ENCODE measurements at regions not wholly inside any gene's neighbourhood (a gene's known extent, or its start where the extent isn't known, plus 50 kb on each side); places are given as distances from the start of the nearest gene placed in this dataset.
A peak's percentile ranks its signal among the peaks of the same experiment; 100 is the strongest.

DNA sequence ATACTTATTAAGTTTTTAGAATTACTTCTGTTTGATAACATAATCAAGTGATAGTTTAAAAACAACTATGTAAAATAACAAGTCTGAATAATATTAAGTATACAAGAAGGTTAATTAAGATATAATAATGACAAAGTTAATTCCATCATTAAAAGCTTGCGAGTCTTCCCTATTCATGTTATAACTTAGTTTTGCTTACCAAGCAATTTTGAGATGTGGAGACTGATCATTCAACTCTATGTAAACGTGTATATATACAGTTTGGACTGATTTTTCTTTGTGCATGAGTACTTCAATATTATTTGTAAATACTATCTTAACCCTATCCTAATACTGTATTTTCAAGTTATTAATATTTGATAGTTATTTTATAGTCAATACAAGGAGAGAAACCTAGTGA is 870.9 kb downstream of the GBE1 start:
- intact Hi-C loops (cut with DNase I, micrococcal nuclease): no loop called here
- DNase-seq (no peak), ATAC-seq (no peak)

DNA sequence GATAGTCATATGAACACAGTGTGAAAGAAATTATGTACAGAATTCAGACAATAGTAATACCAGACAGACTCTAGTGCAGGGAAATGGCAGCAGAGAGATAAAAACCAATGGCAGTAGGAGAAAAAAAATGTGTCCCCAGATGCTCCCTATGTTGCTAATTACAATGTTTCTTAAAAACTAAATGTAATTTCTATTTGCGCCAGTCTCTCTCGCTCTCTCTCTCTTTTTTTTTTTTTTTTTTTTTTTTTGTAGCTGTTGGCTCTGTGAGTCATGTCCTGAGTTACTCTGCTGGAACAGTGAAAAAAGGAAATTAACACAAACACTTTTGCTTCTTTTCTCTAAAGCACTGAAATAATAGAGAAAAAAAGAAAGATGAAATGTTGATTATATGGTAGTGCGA is 871.9 kb downstream of the GBE1 start:
- ATAC-seq (no peak), DNase-seq (no peak)
- intact Hi-C loops (cut with DNase I, micrococcal nuclease): no loop called here

DNA sequence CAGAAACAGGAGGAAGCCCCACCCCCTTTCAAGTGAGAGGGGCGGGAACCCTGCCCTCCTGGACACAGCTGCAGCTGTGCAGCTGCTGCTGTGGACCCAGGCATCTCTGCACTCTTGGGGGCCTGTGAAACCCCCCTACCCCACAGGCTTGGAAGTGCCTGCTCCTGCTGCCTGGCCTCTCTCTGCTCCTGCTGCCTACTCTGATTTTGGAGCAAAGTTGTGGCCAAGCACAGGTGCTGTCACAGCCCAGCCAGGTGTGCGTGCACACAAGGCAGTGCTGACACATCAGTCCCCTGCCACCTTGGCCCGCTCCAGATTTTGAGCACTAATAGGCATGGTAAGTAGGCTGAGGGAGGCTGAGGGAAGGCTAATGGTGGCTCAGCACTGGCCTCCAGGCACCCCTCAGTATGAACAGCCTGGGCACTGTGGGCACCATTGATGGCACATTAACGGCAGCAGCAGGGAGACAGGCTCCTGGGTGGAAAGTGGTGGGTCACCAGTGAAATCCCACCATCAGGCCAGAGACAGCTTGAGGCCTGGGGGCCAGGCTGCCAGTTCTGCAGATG is 890.9 kb downstream of the GBE1 start:
- DNase-seq (no peak), ATAC-seq (no peak)
- intact Hi-C loops (cut with DNase I, micrococcal nuclease): no loop called here

DNA sequence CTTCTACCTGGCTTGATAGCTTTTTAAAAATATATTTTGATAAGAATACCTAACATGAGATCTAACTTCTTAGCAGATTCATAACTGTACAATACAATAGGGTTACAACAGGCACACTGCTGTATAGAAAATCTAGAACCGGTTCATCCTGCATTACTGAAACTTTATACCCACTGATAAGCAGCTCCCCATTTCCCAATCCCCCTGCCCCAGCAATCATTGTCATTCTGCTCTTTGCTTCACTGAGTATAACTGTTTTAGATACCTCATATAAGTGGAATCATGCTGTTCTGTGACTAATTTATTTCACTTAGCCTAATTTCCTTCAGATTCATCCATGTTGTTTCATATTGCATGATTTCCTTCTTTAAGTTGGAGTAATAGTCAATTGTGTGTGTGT is 906.0 kb downstream of the GBE1 start:
- DNase-seq: no peak
- ATAC-seq: no peak
- intact Hi-C loops (cut with DNase I, micrococcal nuclease): no loop called here

DNA sequence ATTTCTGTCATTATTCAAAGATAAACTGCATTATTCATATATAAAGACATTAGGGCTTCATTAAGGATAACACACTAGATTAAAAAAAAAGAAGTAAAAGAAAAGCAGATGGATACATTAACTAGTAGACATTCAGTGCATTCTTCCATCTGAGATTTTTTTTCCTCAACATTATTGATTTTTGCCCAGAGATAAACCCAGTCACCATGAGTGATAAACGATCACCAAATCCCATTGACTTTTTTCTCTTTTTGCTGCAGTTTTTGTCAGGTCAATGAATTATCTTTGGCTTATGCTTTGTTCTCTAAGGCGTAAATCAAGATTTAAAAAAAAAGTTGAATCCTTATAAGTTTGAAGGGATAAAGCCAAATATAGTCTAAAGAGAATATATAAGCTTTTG is 925.0 kb downstream of the GBE1 start:
- ATAC-seq (no peak), DNase-seq (no peak)
- intact Hi-C loops (cut with DNase I, micrococcal nuclease): no loop called here

DNA sequence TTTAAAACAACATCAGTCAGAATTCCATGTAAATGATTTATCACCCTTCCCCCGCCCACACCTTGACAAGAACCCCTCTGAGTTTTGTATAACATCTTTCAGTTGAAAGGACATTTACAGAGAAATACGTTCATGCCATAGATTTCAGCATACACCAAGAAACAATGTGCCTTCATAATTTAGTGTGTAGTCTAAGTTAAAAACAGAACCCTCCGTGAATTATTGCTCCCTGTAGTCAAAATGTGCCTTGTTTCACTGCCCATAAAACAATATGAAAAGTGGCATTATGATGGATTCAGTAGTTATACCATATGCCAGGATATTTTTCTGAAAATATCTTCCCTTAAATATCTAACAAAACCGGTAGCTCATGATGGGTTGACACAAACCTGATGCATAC is 953.9 kb downstream of the GBE1 start:
- intact Hi-C loops (cut with DNase I, micrococcal nuclease): no loop called here
- no peak for ATAC-seq
- DNase-seq: no peak

DNA sequence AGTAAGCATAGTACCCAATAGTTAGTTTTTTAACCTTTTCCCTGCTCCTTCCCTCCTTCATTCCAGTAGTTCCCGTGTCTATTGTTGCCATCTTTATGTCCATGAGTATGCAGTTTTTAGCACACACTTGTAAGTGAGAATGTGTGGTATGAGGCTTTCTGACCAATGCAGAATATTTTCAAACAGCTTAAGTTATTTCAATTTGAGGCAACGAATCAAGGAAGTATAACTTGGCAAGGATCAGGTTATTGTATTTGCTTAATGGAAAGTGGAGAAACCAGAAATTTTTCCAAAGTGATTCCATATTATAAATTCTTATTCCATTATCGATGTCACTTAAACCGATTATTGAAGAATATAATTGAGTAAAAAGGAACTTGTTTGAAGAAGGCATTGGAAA is 954.8 kb downstream of the GBE1 start:
- ATAC-seq (no peak), DNase-seq (no peak)
- intact Hi-C loops (cut with DNase I, micrococcal nuclease): no loop called here

DNA sequence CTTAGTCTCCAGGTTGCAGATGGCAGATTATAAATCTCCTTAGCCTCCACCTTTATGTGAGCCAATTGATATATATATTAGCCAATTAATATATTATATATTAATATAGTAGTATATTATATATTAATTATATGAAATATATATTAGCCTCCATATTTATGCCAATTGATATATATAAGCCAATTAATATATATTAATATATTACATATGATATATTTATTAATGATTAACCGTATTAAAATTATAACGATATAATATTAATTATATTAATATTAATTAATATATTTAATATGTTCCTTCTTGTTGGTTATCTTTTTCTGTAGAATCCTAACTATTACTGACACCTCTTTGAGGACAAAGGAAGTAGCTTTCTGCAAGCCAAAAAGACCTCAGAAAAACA is 972.5 kb downstream of the GBE1 start:
- no peak for ATAC-seq
- intact Hi-C loops (cut with DNase I, micrococcal nuclease): no loop called here
- no peak for DNase-seq

DNA sequence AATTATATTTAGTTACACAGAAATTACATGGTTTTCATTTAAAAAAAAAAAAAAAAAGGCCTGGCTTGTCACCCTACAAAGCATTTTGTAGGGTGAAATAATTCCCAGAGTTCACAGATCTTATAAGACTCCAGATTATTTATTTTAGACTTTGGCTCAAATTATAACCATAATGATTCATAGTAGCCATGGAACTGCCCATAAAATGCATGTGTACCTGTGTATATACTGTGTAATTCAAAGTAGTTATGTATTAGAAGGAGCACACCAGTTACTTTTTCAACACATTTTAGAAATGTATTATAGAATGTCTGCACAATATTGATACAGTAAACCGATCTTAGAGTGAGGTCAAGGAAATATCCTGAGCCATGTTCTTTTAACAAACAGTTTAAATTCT is 975.6 kb downstream of the GBE1 start:
- intact Hi-C loops (cut with DNase I, micrococcal nuclease): no loop called here
- ATAC-seq (peak; percentile 37), DNase-seq (no peak)

DNA sequence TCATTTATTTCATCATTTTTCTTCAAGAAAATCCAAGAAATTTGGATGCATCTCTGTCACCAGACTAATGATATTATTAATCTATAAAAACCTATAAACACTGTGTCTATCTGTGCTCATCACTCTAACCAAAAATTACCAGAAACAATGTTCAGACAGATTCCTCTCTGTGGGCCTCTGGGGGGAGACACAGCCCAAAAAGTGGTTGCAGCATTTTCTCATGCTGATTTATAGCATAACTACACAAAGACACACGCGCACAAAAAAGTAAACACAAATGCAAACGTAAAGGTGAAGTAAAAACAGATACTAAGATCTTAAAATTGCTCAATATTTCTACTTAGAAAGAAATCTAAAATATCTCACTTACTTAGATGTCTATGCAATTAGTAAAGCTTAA is 976.0 kb downstream of the GBE1 start:
- intact Hi-C loops (cut with DNase I, micrococcal nuclease): no loop called here
- ATAC-seq (no peak), DNase-seq (no peak)

DNA sequence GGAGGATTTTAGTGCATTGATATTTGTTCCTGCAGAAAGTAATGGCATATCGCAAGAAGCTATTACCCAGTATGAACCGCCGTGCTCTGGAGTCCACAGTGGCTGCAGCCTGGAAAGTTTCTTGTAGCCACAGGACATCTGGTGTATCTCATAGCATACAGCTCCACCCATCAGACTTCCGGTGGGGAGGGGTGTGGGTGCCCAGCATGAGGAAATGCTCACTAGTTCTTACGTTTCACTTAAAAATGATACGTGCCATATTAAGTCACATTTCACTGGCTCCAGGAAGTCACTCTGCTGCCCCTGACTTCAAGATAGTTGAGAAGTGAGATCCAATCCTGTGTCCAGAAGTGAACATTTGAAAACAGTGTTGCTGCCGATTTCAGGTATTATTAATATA is 990.4 kb downstream of the GBE1 start:
- intact Hi-C loops (cut with DNase I, micrococcal nuclease): no loop called here
- ATAC-seq (peak; percentile 56), DNase-seq (peak in 1 of 2 donors; percentile 29)

DNA sequence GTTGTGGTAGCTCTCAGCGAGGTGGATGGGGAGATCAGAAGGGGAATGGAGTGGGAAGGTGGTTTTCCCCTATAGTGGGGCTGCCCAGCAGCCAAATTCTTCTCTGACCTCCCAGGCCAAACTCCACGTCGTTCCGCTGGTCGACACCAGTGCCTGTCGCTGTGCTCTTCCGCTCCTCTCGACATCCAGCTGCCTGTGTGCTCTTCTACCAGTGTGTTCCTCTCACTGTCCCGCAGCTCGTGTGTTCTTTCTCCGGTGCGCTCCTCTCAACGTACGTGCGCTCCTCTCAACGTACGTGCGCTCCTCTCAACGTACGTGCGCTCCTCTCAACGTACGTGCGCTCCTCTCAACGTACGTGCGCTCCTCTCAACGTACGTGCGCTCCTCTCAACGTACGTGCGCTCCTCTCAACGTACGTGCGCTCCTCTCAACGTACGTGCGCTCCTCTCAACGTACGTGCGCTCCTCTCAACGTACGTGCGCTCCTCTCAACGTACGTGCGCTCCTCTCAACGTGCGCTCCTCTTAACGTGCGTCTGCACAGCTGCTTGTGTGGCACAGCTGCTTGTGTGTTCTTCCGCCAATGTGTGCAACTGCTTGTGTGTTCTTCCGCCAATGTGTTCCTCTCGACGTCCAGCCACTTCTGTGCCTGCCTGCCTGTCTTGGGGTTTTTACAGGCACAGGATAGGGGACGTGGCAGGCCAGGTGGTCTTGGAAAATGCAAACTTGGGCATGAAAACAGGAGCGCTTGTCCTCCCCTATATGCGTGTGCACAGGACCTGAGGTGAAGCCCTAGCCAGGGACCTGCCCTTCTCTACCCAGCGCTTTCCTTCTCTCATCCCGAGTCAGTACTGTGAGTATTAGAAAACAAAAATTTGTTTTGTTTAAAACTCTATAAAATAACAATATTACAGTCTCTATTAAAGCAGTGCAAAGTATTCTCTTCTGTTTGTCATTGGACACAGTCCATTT is 991.1 kb downstream of the GBE1 start:
- peak; percentile 55 for ATAC-seq
- DNase-seq: no peak

DNA sequence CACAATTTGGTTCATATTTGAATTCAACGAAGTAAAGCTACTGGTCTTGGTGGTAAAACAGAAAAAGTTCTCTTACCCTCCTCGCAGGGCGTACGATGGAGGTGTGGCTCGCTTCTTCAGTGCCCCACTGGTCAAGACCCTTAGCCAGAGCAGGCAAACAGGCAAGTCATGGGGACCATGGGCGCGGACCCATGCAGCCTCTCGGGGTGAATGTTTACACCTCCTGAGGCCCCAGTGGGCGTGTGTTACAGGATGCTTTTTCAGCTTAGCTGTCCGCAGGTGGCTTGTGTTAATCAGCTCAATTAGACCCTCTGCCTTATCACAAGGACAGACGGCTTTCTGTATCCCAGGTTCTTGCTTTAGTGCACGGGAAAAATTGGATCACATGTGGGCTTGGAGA is 991.8 kb downstream of the GBE1 start:
- intact Hi-C loops (cut with DNase I, micrococcal nuclease): no loop called here
- DNase-seq: no peak
- ATAC-seq: no peak

More for the DNA sequence above, 991.1 kb downstream of the GBE1 start:
- intact Hi-C loops (cut with DNase I, micrococcal nuclease): no loop called here

DNA sequence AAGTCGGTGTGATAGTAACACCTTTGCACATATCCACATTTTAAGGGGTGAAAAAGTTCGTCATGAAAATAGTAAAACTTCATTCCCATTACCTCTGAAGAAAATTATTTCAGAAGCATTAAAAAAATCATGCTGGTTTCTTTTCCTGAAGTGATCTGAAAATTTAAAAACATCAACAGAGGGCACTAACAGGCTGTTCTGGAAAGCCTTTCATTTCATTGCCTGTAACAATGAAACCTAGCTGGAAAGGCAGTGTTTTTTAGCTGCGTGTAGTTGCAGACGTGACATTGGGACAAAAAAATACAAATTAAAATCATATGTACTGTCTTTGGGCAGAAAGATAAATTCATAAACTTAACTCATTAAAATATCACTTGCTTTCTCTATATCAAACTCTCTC is 993.8 kb downstream of the GBE1 start:
- intact Hi-C loops (cut with DNase I, micrococcal nuclease): no loop called here

DNA sequence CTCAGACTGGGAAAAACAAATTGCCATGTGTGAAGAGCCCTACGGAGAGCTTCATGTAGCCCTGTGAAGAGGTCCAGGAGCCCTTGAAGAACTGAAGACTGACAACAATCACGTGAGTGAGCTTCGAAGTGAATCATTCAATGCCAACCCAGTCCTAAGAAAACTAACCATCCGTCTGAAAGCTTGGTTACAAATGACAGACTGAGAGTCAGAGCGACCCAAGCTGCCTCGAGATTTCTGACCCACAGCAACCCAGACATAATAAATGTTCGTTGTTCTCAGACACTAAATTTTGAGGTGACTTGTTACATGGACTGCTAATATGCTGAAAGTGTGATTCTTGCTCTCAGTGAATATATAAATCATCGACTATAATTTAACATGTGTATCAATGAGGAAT is 987.2 kb upstream of the ROBO1 start:
- intact Hi-C loops (cut with DNase I, micrococcal nuclease): no loop called here
- ATAC-seq: no peak

More for the DNA sequence above, 993.8 kb downstream of the GBE1 start:
- ATAC-seq (no peak), DNase-seq (no peak)

DNA sequence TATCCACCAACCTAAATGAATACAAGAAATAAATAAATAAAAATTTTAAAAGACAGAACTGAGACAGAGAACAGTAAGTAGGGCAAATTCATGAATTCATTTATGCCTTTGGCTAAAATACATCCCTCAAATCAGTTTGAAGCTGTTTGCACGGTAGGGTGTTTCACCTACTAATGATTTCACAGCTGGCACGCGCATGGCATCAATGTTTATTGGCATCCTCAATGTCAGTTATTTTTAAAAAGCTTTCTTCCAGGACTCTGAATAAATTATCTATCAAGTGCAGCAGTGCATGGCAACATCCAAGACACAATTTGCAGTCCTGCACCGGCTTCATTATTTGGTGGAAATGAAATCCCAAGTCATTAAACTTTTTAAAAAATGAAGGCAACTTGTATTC is 985.2 kb upstream of the ROBO1 start:
- ATAC-seq (no peak), DNase-seq (no peak)
- intact Hi-C loops (cut with DNase I, micrococcal nuclease): no loop called here

More for the DNA sequence above, 987.2 kb upstream of the ROBO1 start:
- DNase-seq: no peak

DNA sequence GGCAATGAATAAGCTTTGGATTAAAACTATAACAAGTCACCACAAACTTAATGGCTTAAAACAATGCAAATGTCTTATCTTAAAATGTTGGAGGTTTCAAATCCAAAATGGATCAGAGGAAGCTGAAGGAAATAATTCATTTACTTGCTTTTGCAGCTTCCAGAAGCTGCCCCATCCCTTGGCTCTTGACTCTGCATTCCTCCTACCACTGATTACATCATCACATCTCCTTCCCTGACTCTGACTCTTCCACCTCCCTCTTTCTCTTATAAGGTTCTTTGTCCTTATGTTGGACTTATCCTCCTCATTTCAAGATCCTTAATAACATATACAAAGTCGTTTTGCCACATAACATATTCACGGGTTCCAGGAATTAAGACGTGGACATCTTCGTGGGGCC is 982.8 kb upstream of the ROBO1 start:
- DNase-seq (no peak), ATAC-seq (no peak)
- intact Hi-C loops (cut with DNase I, micrococcal nuclease): no loop called here

DNA sequence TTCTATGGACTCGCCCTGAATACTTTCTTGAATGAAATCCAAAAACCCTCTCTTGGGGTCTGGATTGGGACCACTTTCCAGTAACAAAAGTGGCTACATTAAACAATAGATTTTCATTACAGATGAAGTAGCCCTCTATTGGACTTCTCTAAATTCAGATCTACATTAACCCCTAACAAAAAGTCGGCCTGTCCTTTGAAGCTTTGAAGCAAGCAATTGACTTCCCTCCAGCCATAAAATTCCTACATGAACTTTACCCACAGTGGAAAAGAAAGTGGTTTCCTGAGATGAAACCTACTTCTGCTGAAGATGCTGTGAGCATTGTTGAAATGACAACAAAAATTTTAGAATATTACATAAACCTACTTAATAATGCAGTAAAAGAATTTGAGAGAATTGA is 967.1 kb upstream of the ROBO1 start:
- DNase-seq: no peak
- ATAC-seq: peak; percentile 67
- intact Hi-C loops (cut with DNase I, micrococcal nuclease): no loop called here

DNA sequence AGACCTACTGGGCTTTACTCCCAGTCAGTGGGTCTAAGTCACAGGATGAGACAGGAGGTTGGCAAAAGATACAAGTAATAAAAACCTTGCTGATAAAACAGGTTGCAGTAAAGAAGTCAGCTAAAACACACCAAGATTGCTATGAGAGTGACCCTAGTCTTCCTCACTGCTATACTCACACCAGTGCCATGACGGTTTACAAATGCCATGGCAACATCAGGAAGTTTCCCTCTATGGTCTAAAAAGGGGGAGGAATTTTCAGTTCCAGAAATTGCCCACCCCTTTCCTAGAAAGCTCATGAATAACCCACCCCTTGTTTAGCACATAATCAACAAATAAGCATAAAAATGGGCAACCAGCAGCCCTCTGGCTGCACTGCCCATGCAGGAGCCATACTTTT is 966.7 kb upstream of the ROBO1 start:
- DNase-seq (no peak), ATAC-seq (peak; percentile 22)
- intact Hi-C loops (cut with DNase I, micrococcal nuclease): no loop called here

DNA sequence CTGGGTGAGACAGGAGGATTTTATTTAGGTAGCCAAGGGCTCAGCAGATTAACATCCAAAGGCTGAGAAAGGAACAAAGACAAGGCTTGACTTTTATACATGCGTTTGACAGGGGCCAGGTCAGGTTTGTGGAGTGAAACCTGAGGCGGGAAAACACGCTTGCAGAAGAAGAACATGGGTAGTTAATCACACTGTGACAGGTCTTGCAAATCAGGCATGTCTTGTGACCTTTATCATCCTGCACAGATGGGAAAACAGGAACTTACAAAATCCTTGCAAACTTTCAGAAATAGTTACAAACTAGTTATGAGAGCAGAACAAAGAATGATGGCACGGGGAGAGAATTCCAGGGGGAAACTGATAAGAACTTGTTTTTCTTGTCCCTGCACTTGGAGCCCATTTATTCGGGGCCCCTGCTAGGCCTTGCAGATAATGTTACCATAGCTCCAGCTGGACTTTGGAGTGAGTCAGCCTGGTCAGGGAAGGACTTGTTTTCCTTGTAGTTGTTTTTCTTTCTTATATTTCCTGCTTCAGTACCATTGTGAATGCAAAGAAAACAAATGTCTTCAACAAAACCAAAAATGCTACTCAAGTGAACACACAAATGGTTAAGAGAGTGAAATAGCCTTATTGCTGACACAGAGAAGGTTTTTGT is 965.9 kb upstream of the ROBO1 start:
- intact Hi-C loops (cut with DNase I, micrococcal nuclease): no loop called here
- ATAC-seq: peak; percentile 95

More for the DNA sequence above, 965.9 kb upstream of the ROBO1 start:
- peak; percentile 57 to 82 for DNase-seq
